ENCODE measurements at regions not wholly inside any gene's neighbourhood (a gene's known extent, or its start where the extent isn't known, plus 50 kb on each side); places are given as distances from the start of the nearest gene placed in this dataset.

GRCh38 chr3:194952841-194953241, 267.2 kb downstream of the FAM43A start:
- H3K27me3 ChIP-seq (replicated peaks), result no peaks in the 10 kb centered on the region
- no peak overlapping the region for H3K27ac ChIP-seq
- no peak overlapping the region for H3K4me3 ChIP-seq (ENCODE audit: low read depth, low read length)
- no peaks in the 10 kb centered on the region for H3K36me3 ChIP-seq (replicated peaks)
- no peak for DNase-seq
- in situ Hi-C loops (cut with HindIII; ENCODE audit: low pct_ligation_motif_present, low sequenced_read_pairs), result no loop called here
- no peak for TF ChIP-seq CTCF (IDR thresholded peaks at IDR 0.05; ENCODE audit: low read depth, low read length, missing control alignments)

- no peak for TF ChIP-seq CTCF (IDR thresholded peaks at IDR 0.05; ENCODE audit: low read depth, low read length, missing control alignments)
- no peak overlapping the region for H3K27ac ChIP-seq
- no peaks in the 10 kb centered on the region for H3K27me3 ChIP-seq (replicated peaks)
Observed at GRCh38 chr3:194953291-194953690, 267.6 kb downstream of the FAM43A start.

GRCh38 chr3:194955546-194955945, 269.9 kb downstream of the FAM43A start:
- in situ Hi-C loops (cut with HindIII; ENCODE audit: low pct_ligation_motif_present, low sequenced_read_pairs), result no loop called here

More at GRCh38 chr3:194953291-194953690, 267.6 kb downstream of the FAM43A start:
- no peaks in the 10 kb centered on the region for H3K36me3 ChIP-seq (replicated peaks)
- no peak overlapping the region for H3K4me3 ChIP-seq (ENCODE audit: low read depth, low read length)
- in situ Hi-C loops (cut with HindIII; ENCODE audit: low pct_ligation_motif_present, low sequenced_read_pairs), result no loop called here
- DNase-seq, result no peak

GRCh38 chr3:194955979-194956696, 270.5 kb downstream of the FAM43A start:
- in situ Hi-C loops (cut with HindIII; ENCODE audit: low pct_ligation_motif_present, low sequenced_read_pairs), result no loop called here

More at GRCh38 chr3:194955546-194955945, 269.9 kb downstream of the FAM43A start:
- H3K4me3 ChIP-seq (ENCODE audit: low read depth, low read length), result no peak overlapping the region
- TF ChIP-seq CTCF (IDR thresholded peaks at IDR 0.05; ENCODE audit: low read depth, low read length, missing control alignments), result no peak
- H3K27me3 ChIP-seq (replicated peaks), result no peaks in the 10 kb centered on the region
- H3K36me3 ChIP-seq (replicated peaks), result no peaks in the 10 kb centered on the region
- DNase-seq, result no peak
- H3K27ac ChIP-seq, result no peak overlapping the region

GRCh38 chr3:194956697-194957396, 271.2 kb downstream of the FAM43A start:
- H3K4me3 ChIP-seq (ENCODE audit: low read depth, low read length), result no peak overlapping the region
- TF ChIP-seq CTCF (IDR thresholded peaks at IDR 0.05; ENCODE audit: low read depth, low read length, missing control alignments), result no peak
- H3K27ac ChIP-seq, result no peak overlapping the region
- DNase-seq, result no peak
- H3K36me3 ChIP-seq (replicated peaks), result no peaks in the 10 kb centered on the region
- in situ Hi-C loops (cut with HindIII; ENCODE audit: low pct_ligation_motif_present, low sequenced_read_pairs), result no loop called here
- H3K27me3 ChIP-seq (replicated peaks), result no peaks in the 10 kb centered on the region

More at GRCh38 chr3:194955979-194956696, 270.5 kb downstream of the FAM43A start:
- Histone ChIP-seq H3K27me3 (replicated peaks) (no peaks in the 10 kb centered on the region), H3K27ac (no peak overlapping the region), H3K36me3 (replicated peaks) (no peaks in the 10 kb centered on the region), H3K4me3 (ENCODE audit: low read depth, low read length) (no peak overlapping the region)
- TF ChIP-seq CTCF (IDR thresholded peaks at IDR 0.05; ENCODE audit: low read depth, low read length, missing control alignments), result no peak
- no peak for DNase-seq
